HL-60 (cell line): ENCODE measurements at regions not wholly inside any gene's neighbourhood (a gene's known extent, or its start where the extent isn't known, plus 50 kb on each side); places are given as distances from the start of the nearest gene placed in this dataset.

Experiments used
- DNase-seq, 2 experiments: peaks; one replicate each; pipeline ENCODE4 v3.0.0-alpha.2; 2010 to 2020; ENCODE audit warnings: low read depth in 1 of 2, low spot score in 1 of 2
- H3K27ac ChIP-seq: fragments of 250-450 bp; sonication (Bioruptor Pico); replicated peaks from 2 replicates; pipeline ENCODE4 v1.5.1; 2020; ENCODE audit warnings: mild to moderate bottlenecking, moderate library complexity
- H3K27me3 ChIP-seq: fragments of 250-450 bp; sonication (Bioruptor Pico); 2 replicates; pipeline ENCODE4 v1.5.1; 2021; ENCODE audit warnings: mild to moderate bottlenecking, moderate library complexity; ENCODE audit not compliant: insufficient read depth, poor library complexity, severe bottlenecking
- H3K4me3 ChIP-seq: replicated peaks from 2 replicates; pipeline ENCODE4 v1.5.1; 2011; ENCODE audit warnings: mild to moderate bottlenecking, control low read depth, low read length; ENCODE audit not compliant: insufficient read depth
- CTCF ChIP-seq: IDR thresholded peaks from one replicate; pipeline ENCODE4 v1.5.1; 2011; ENCODE audit warnings: low read length, control low read depth, inconsistent platforms; ENCODE audit not compliant: insufficient read depth
- GABPA ChIP-seq: IDR thresholded peaks from 2 replicates; pipeline ENCODE4 v1.6.1; 2012; ENCODE audit warnings: low read depth
- POLR2AphosphoS5 ChIP-seq: IDR thresholded peaks from 2 replicates; pipeline ENCODE4 v1.6.1; 2012; ENCODE audit warnings: low read depth
- REST ChIP-seq: IDR thresholded peaks from 2 replicates; pipeline ENCODE4 v1.6.1; 2012; ENCODE audit warnings: low read depth; ENCODE audit not compliant: insufficient replicate concordance
- SPI1 ChIP-seq: IDR thresholded peaks from 2 replicates; pipeline ENCODE4 v1.6.1; 2012; ENCODE audit warnings: low read depth, mild to moderate bottlenecking, borderline replicate concordance

DNA sequence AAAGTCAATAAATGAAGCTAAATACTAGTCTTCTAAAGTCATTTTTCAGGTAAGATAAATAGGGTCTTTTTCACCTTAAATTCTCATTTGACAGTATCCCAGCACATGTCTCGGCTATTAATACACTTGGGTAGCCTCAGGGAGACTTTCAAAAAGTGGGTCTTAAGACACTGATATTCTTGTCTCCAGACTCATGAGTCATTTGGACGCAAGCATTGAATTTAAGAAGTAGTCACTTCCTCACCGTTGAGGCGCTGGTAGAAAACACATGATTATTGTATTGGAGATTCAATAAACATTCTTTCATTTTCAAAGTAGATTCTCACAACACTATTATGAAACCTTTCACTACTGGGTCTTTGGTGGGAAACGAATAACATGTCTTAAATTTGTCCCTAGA is 108.9 kb upstream of the SP8 start:
- H3K27ac ChIP-seq, result no peak overlapping the region
- H3K4me3 ChIP-seq, result no peak overlapping the region
- TF ChIP-seq REST, result no peak
- no peak for TF ChIP-seq GABPA
- TF ChIP-seq POLR2AphosphoS5, result no peak
- TF ChIP-seq SPI1, result no peak
- TF ChIP-seq CTCF, result no peak
- no peak for DNase-seq
- H3K27me3 ChIP-seq, result no peaks in the 10 kb centered on the region

DNA sequence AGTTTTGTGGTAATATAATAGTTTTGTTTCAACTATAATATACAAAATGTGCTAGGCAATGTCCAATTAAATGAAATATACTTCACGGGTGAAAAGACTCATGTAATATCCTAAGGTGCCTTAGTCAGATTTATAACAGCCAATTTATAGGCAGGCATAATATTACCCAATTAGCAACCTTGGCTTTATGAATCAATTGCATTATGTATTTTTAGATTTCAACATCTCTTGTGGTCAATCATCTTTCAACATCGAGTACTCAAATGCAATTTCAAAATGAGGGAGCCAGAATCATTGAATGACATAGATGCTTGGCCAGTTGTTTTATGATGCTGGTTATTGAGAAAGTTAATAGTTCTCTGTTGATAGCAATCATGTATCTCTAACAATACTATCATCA is 110.3 kb upstream of the SP8 start:
- no peaks in the 10 kb centered on the region for H3K27me3 ChIP-seq
- TF ChIP-seq CTCF (no peak), GABPA (no peak), SPI1 (no peak), REST (no peak), POLR2AphosphoS5 (no peak)
- H3K4me3 ChIP-seq, result no peak overlapping the region
- H3K27ac ChIP-seq, result no peak overlapping the region
- peak in 1 of 2 experiments; percentile 10 for DNase-seq

GRCh38 chr7:20906801-20907453 is 120.2 kb upstream of the SP8 start:
- Histone ChIP-seq H3K27me3 (no peaks in the 10 kb centered on the region), H3K27ac (no peak overlapping the region), H3K4me3 (no peak overlapping the region)
- no peak for DNase-seq
- TF ChIP-seq CTCF, result no peak
- no peak for TF ChIP-seq POLR2AphosphoS5
- no peak for TF ChIP-seq GABPA
- no peak for TF ChIP-seq SPI1
- no peak for TF ChIP-seq REST
